Osteoblast (primary cell): ENCODE measurements at regions not wholly inside any gene's neighbourhood (a gene's known extent, or its start where the extent isn't known, plus 50 kb on each side); places are given as distances from the start of the nearest gene placed in this dataset.

Source experiments
- DNase-seq: peaks from one replicate; pipeline ENCODE4 v3.0.0; 2011; ENCODE audit warnings: low spot score, mixed read lengths; ENCODE audit not compliant: insufficient read length; ENCODE audit errors: missing footprints
- H2AFZ ChIP-seq: 2 replicates; pipeline ENCODE4 v1.6.0; 2011; ENCODE audit warnings: mild to moderate bottlenecking, low read length
- H3K27ac ChIP-seq: 2 replicates; pipeline ENCODE4 v1.5.1; 2011; ENCODE audit warnings: mild to moderate bottlenecking, low read depth, low read length, moderate library complexity
- H3K27me3 ChIP-seq: 2 replicates; pipeline ENCODE4 v1.6.0; 2012; ENCODE audit warnings: mild to moderate bottlenecking, control low read depth, inconsistent platforms, low read length, moderate library complexity; ENCODE audit not compliant: insufficient read depth
- H3K36me3 ChIP-seq: 2 replicates; pipeline ENCODE4 v1.5.1; 2011; ENCODE audit warnings: mild to moderate bottlenecking, low read length, control low read depth, moderate library complexity; ENCODE audit not compliant: insufficient read depth
- H3K4me1 ChIP-seq: 2 replicates; pipeline ENCODE4 v1.5.1; 2011; ENCODE audit warnings: mild to moderate bottlenecking, low read length, control low read depth, moderate library complexity; ENCODE audit not compliant: insufficient read depth
- H3K4me2 ChIP-seq: 2 replicates; pipeline ENCODE4 v1.6.0; 2011; ENCODE audit warnings: mild to moderate bottlenecking, low read length; ENCODE audit not compliant: insufficient read depth
- H3K4me3 ChIP-seq: fragments of 200-600 bp; sonication (generic); 3 replicates; pipeline ENCODE4 v1.5.1; 2012; ENCODE audit warnings: mild to moderate bottlenecking, low read length, inconsistent platforms; ENCODE audit not compliant: insufficient read depth
- H3K79me2 ChIP-seq: 2 replicates; pipeline ENCODE4 v1.6.0; 2012; ENCODE audit warnings: mild to moderate bottlenecking, low read length, control low read depth, inconsistent platforms; ENCODE audit not compliant: insufficient read depth
- H3K9me3 ChIP-seq: 2 replicates; pipeline ENCODE4 v1.5.1; 2011; ENCODE audit warnings: low read depth, low read length, control low read depth
- H4K20me1 ChIP-seq: 2 replicates; pipeline ENCODE4 v1.6.0; 2012; ENCODE audit warnings: mild to moderate bottlenecking, low read length, control low read depth; ENCODE audit not compliant: insufficient read depth
- CTCF ChIP-seq: IDR thresholded peaks from 2 replicates; pipeline ENCODE4 v1.5.1; 2011; ENCODE audit warnings: mild to moderate bottlenecking, low read depth, low read length, moderate library complexity; ENCODE audit errors: extremely low read depth

GRCh38 chr4:144353292-144353691, 212.8 kb upstream of the GYPA start:
- Histone ChIP-seq H3K4me2 (no peak overlapping the region), H3K36me3 (no peaks in the 10 kb centered on the region), H3K9me3 (no peaks in the 10 kb centered on the region), H3K79me2 (no peaks in the 10 kb centered on the region), H3K27ac (no peak overlapping the region), H4K20me1 (no peaks in the 10 kb centered on the region), H3K4me3 (no peak overlapping the region), H3K27me3 (peaks cover 54% of the 10 kb centered on the region), H3K4me1 (peaks cover 6% of the 10 kb centered on the region), H2AFZ (no peak overlapping the region)
- no peak for TF ChIP-seq CTCF
- DNase-seq: no peak

GRCh38 chr4:144355811-144356757, 215.6 kb upstream of the GYPA start:
- Histone ChIP-seq H3K36me3 (no peaks in the 10 kb centered on the region), H3K27ac (no peak overlapping the region), H3K79me2 (no peaks in the 10 kb centered on the region), H4K20me1 (no peaks in the 10 kb centered on the region), H3K4me1 (peaks cover 6% of the 10 kb centered on the region), H2AFZ (no peak overlapping the region), H3K4me2 (peak overlapping the region; percentile 14), H3K9me3 (no peaks in the 10 kb centered on the region), H3K27me3 (peaks cover 75% of the 10 kb centered on the region), H3K4me3 (no peak overlapping the region)
- peak; percentile 54 for DNase-seq
- peak; percentile 30 for TF ChIP-seq CTCF

GRCh38 chr4:144356941-144357381, 216.4 kb upstream of the GYPA start:
- no peak for DNase-seq
- no peak overlapping the region for H3K27ac ChIP-seq
- H4K20me1 ChIP-seq: no peaks in the 10 kb centered on the region
- no peaks in the 10 kb centered on the region for H3K36me3 ChIP-seq
- H3K4me3 ChIP-seq: no peak overlapping the region
- H3K9me3 ChIP-seq: no peaks in the 10 kb centered on the region
- H3K27me3 ChIP-seq: peaks cover 83% of the 10 kb centered on the region
- H3K4me2 ChIP-seq: no peak overlapping the region
- H3K4me1 ChIP-seq: peaks cover 6% of the 10 kb centered on the region
- no peak overlapping the region for H2AFZ ChIP-seq
- H3K79me2 ChIP-seq: no peaks in the 10 kb centered on the region
- TF ChIP-seq CTCF: no peak

- Histone ChIP-seq H3K9me3 (no peaks in the 10 kb centered on the region), H2AFZ (no peak overlapping the region), H3K4me3 (no peak overlapping the region), H4K20me1 (no peaks in the 10 kb centered on the region), H3K79me2 (no peaks in the 10 kb centered on the region), H3K36me3 (no peaks in the 10 kb centered on the region), H3K27ac (no peak overlapping the region), H3K4me2 (no peak overlapping the region), H3K4me1 (peaks cover 6% of the 10 kb centered on the region), H3K27me3 (peaks cover 83% of the 10 kb centered on the region)
- no peak for TF ChIP-seq CTCF
- no peak for DNase-seq
Observed at GRCh38 chr4:144357975-144358374, 217.5 kb upstream of the GYPA start.
